GM19452 (cell line): ENCODE measurements at regions not wholly inside any gene's neighbourhood (a gene's known extent, or its start where the extent isn't known, plus 50 kb on each side); places are given as distances from the start of the nearest gene placed in this dataset.
"Not testable (repeated sequence)": the region's sequence is repeated elsewhere in the genome, so short reads cannot be mapped to it uniquely, and the experiment has no call there.

Source experiments
- ATAC-seq: cut with Tn5 transposase; IDR thresholded peaks from one replicate; pipeline ENCODE4 v1.9.1; 2021; ENCODE audit not compliant: unreplicated experiment

GRCh38 chr15:45804028-45804427 is 169.2 kb downstream of the SQOR start:
- no peak for ATAC-seq

- ATAC-seq, result no peak
Measured at GRCh38 chr15:45810201-45810600, 175.4 kb downstream of the SQOR start.

GRCh38 chr15:45812200-45812599 is 177.4 kb downstream of the SQOR start:
- no peak for ATAC-seq

- not testable (repeated sequence) for ATAC-seq
Measured at GRCh38 chr15:45817578-45817977, 182.7 kb downstream of the SQOR start.

- no peak for ATAC-seq
Measured at GRCh38 chr15:45821390-45821789, 186.6 kb downstream of the SQOR start.

GRCh38 chr15:45822968-45823367 is 188.1 kb downstream of the SQOR start:
- ATAC-seq, result not testable (repeated sequence)

- ATAC-seq, result no peak
Measured at GRCh38 chr15:45827275-45827674, 192.4 kb downstream of the SQOR start.

- ATAC-seq, result no peak
Measured at GRCh38 chr15:45827766-45828165, 192.9 kb downstream of the SQOR start.

GRCh38 chr15:45829336-45830153 is 194.7 kb downstream of the SQOR start:
- no peak for ATAC-seq

GRCh38 chr15:45831787-45832186 is 197.0 kb downstream of the SQOR start:
- ATAC-seq, result no peak

GRCh38 chr15:45834622-45835021 is 199.8 kb downstream of the SQOR start:
- no peak for ATAC-seq

- ATAC-seq, result no peak
Measured at GRCh38 chr15:45842151-45842550, 207.3 kb downstream of the SQOR start.

- no peak for ATAC-seq
Measured at GRCh38 chr15:45847645-45848044, 212.8 kb downstream of the SQOR start.

GRCh38 chr15:45849136-45849535 is 214.3 kb downstream of the SQOR start:
- ATAC-seq, result no peak

GRCh38 chr15:45854455-45855202 is 219.8 kb downstream of the SQOR start:
- no peak for ATAC-seq

- ATAC-seq, result no peak
Measured at GRCh38 chr15:45855210-45855906, 220.5 kb downstream of the SQOR start.

GRCh38 chr15:45855907-45856579 is 221.2 kb downstream of the SQOR start:
- no peak for ATAC-seq

- ATAC-seq, result no peak
Measured at GRCh38 chr15:45857291-45857690, 222.5 kb downstream of the SQOR start.

GRCh38 chr15:45858491-45858890 is 223.7 kb downstream of the SQOR start:
- no peak for ATAC-seq

- no peak for ATAC-seq
Measured at GRCh38 chr15:45862034-45862433, 227.2 kb downstream of the SQOR start.
